HL-60 (cell line): ENCODE measurements at regions not wholly inside any gene's neighbourhood (a gene's known extent, or its start where the extent isn't known, plus 50 kb on each side); places are given as distances from the start of the nearest gene placed in this dataset.

Experiments used
- DNase-seq, 2 experiments: peaks; one replicate each; pipeline ENCODE4 v3.0.0-alpha.2; 2010 to 2020; ENCODE audit warnings: low read depth in 1 of 2, low spot score in 1 of 2
- H3K27ac ChIP-seq: fragments of 250-450 bp; sonication (Bioruptor Pico); replicated peaks from 2 replicates; pipeline ENCODE4 v1.5.1; 2020; ENCODE audit warnings: mild to moderate bottlenecking, moderate library complexity
- H3K27me3 ChIP-seq: fragments of 250-450 bp; sonication (Bioruptor Pico); 2 replicates; pipeline ENCODE4 v1.5.1; 2021; ENCODE audit warnings: mild to moderate bottlenecking, moderate library complexity; ENCODE audit not compliant: insufficient read depth, poor library complexity, severe bottlenecking
- H3K4me3 ChIP-seq: replicated peaks from 2 replicates; pipeline ENCODE4 v1.5.1; 2011; ENCODE audit warnings: mild to moderate bottlenecking, control low read depth, low read length; ENCODE audit not compliant: insufficient read depth
- CTCF ChIP-seq: IDR thresholded peaks from one replicate; pipeline ENCODE4 v1.5.1; 2011; ENCODE audit warnings: low read length, control low read depth, inconsistent platforms; ENCODE audit not compliant: insufficient read depth
- GABPA ChIP-seq: IDR thresholded peaks from 2 replicates; pipeline ENCODE4 v1.6.1; 2012; ENCODE audit warnings: low read depth
- POLR2AphosphoS5 ChIP-seq: IDR thresholded peaks from 2 replicates; pipeline ENCODE4 v1.6.1; 2012; ENCODE audit warnings: low read depth
- REST ChIP-seq: IDR thresholded peaks from 2 replicates; pipeline ENCODE4 v1.6.1; 2012; ENCODE audit warnings: low read depth; ENCODE audit not compliant: insufficient replicate concordance
- SPI1 ChIP-seq: IDR thresholded peaks from 2 replicates; pipeline ENCODE4 v1.6.1; 2012; ENCODE audit warnings: low read depth, mild to moderate bottlenecking, borderline replicate concordance

GRCh38 chr2:210956101-210956500 is 399.7 kb downstream of the CPS1 start:
- Histone ChIP-seq H3K4me3 (no peak overlapping the region), H3K27ac (no peak overlapping the region), H3K27me3 (no peaks in the 10 kb centered on the region)
- TF ChIP-seq SPI1: no peak
- no peak for TF ChIP-seq REST
- TF ChIP-seq CTCF: no peak
- no peak for TF ChIP-seq GABPA
- TF ChIP-seq POLR2AphosphoS5: no peak
- no peak for DNase-seq

DNA sequence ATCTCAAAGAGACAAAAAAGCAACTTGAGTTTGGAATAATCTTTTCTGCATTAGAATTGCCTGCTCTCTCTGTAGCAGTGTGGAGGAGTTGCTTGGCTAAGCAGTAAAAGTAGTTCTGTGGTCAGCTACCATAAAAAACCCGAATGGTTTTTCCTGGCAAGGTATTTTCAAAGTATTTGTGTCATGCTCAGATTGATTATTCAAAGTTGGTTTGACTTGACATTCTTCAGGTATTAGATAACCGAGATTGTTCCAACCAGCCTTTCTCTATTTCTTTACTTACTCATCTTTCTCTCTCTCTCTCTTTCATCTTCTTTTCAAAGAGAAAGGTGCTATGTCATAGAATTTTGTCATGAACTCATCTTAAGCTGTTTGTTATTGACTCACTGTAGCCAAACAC is 404.9 kb downstream of the CPS1 start:
- TF ChIP-seq CTCF (no peak), GABPA (no peak), SPI1 (no peak)
- no peak overlapping the region for H3K4me3 ChIP-seq
- no peaks in the 10 kb centered on the region for H3K27me3 ChIP-seq
- no peak overlapping the region for H3K27ac ChIP-seq
- no peak for DNase-seq

- no peak for TF ChIP-seq REST
- no peak for TF ChIP-seq GABPA
- TF ChIP-seq SPI1: no peak
- TF ChIP-seq CTCF: no peak
- no peak for TF ChIP-seq POLR2AphosphoS5
- Histone ChIP-seq H3K4me3 (no peak overlapping the region), H3K27me3 (no peaks in the 10 kb centered on the region), H3K27ac (no peak overlapping the region)
- no peak for DNase-seq
Observed at GRCh38 chr2:210963386-210963785, 407.0 kb downstream of the CPS1 start.

GRCh38 chr2:210964141-210964764 is 407.9 kb downstream of the CPS1 start:
- Histone ChIP-seq H3K27me3 (no peaks in the 10 kb centered on the region), H3K4me3 (no peak overlapping the region), H3K27ac (no peak overlapping the region)
- TF ChIP-seq GABPA (no peak), POLR2AphosphoS5 (no peak), SPI1 (no peak), REST (no peak), CTCF (no peak)
- no peak for DNase-seq
